Stimulated activated memory B cell treated with anti-CD40 and anti-IgM and Interleukin-4, amounts not matched to agents 10 μg/mL and 1 μg/mL and 100 μg/mL, for 72 hours (primary cell): ENCODE measurements at regions not wholly inside any gene's neighbourhood (a gene's known extent, or its start where the extent isn't known, plus 50 kb on each side); places are given as distances from the start of the nearest gene placed in this dataset.
"Not testable (repeated sequence)": the region's sequence is repeated elsewhere in the genome, so short reads cannot be mapped to it uniquely, and the experiment has no call there.

ENCODE experiments used
- ATAC-seq: fragments of 150-1000 bp; cut with Tn5 transposase; 2 replicates; pipeline ENCODE4 v1.10.0; 2021
- H3K27ac Mint-ChIP-seq: one replicate; pipeline ENCODE4 v1.8.0; 2022; ENCODE audit warnings: mild to moderate bottlenecking, mixed read lengths
- H3K27me3 Mint-ChIP-seq: one replicate; pipeline ENCODE4 v1.8.0; 2022; ENCODE audit warnings: mixed read lengths
- H3K36me3 Mint-ChIP-seq: one replicate; pipeline ENCODE4 v1.8.0; 2022; ENCODE audit warnings: mixed read lengths
- H3K4me1 Mint-ChIP-seq: one replicate; pipeline ENCODE4 v1.8.0; 2022; ENCODE audit warnings: mixed read lengths
- H3K4me3 Mint-ChIP-seq: one replicate; pipeline ENCODE4 v1.8.0; 2022; ENCODE audit warnings: mild to moderate bottlenecking, moderate library complexity, mixed read lengths
- H3K9me3 Mint-ChIP-seq: one replicate; pipeline ENCODE4 v1.8.0; 2022; ENCODE audit warnings: mixed read lengths

DNA sequence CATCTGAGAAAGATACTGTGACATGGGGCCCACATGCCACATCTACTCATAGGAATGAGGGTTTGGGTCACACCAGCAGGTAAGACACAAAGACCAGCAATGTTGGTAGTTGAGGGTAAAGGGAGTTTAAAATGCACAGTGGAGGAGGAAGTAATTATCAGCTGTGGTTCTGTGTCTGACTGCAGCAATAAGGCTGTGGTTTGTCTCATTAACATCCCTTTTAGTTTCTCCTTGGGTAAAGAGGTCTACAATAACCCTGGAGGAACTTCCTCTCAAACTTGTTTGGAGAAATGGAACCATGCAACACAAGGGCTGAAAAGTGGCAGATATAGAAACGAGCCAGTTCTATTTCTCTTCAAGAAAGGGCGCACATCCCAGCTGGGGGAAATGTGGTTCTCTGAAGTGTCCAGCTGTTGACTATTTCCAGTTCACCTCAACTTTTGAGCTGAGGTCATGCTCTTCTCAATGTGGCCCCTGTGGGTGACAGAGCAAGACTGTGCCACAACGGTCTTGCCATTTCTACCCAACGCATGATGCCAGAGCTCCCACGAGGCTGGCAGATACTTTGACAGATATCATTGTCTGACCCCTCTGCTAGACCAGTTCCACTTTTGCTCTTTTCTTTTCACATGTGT lies 234.3 kb downstream of the SQOR start:
- no peaks in the 10 kb centered on the region for H3K36me3 Mint-ChIP-seq
- no peaks in the 10 kb centered on the region for H3K4me1 Mint-ChIP-seq
- H3K27ac Mint-ChIP-seq, result no peak overlapping the region
- no peak for ATAC-seq
- H3K9me3 Mint-ChIP-seq, result peaks cover 5% of the 10 kb centered on the region
- no peak overlapping the region for H3K4me3 Mint-ChIP-seq
- H3K27me3 Mint-ChIP-seq, result no peaks in the 10 kb centered on the region

DNA sequence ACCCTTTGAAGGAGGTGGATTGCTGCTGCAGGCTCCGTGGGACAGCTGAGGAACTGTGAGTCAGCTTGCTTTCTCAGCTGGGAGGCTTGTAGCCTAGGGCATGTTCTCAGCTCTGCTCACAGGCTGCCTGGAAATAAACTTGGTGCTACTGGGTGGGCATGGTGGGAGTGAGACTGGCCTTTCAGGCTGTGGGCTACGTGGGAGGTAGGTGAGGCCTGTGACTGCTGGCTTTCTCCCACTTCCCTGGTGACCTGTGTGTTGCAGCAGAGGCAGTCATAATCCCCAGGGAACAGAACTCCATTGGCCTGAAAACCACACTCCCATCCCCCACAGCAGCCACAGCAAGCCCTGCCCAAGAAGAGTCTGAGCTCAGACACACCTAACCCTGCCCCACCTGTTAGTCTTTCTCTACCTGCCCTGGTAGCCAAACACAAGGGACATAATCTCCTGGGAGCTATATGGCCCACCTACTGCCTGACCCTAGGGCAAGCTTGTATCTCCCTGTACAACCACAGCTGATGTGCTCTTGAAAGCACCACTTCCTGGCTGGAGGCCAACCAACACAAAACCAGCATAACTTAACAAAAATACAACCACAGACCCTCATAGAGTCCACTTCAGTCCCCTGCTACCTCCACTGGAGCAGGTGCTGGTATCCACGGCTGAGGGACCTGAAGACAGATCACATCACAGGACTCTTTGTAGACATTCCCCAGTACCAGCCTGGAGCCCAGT lies 236.5 kb downstream of the SQOR start:
- ATAC-seq, result no peak
- no peak overlapping the region for H3K4me3 Mint-ChIP-seq
- peaks cover 12% of the 10 kb centered on the region for H3K9me3 Mint-ChIP-seq
- no peaks in the 10 kb centered on the region for H3K36me3 Mint-ChIP-seq
- no peaks in the 10 kb centered on the region for H3K4me1 Mint-ChIP-seq
- no peaks in the 10 kb centered on the region for H3K27me3 Mint-ChIP-seq
- no peak overlapping the region for H3K27ac Mint-ChIP-seq

GRCh38 chr15:45873781-45874180 lies 239.0 kb downstream of the SQOR start:
- Mint-ChIP-seq H3K4me1 (no peaks in the 10 kb centered on the region), H3K27me3 (no peaks in the 10 kb centered on the region), H3K36me3 (no peaks in the 10 kb centered on the region), H3K9me3 (peaks cover 19% of the 10 kb centered on the region), H3K27ac (no peak overlapping the region), H3K4me3 (no peak overlapping the region)
- ATAC-seq, result no peak

DNA sequence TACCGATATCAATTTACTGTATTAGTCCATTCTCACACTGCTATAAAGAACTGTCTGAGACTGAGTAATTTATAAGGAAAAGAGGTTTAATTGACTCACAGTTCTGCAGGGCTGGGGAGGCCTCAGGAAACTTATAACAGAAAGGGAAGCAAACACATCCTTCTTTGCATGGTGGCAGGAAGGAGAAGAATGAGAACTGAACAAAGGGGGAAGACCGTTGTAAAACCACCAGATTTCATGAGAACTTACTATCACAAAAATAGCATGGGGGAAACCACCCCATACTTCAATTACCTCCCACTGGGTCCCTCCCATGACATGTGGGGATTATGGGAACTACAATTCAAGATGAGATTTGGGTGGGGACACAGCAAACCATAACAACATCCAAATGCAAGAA lies 239.7 kb downstream of the SQOR start:
- H3K4me3 Mint-ChIP-seq, H3K4me1 Mint-ChIP-seq, ATAC-seq, H3K36me3 Mint-ChIP-seq, H3K27me3 Mint-ChIP-seq, H3K27ac Mint-ChIP-seq: not testable (repeated sequence)
- H3K9me3 Mint-ChIP-seq, result peaks cover 19% of the 10 kb centered on the region

DNA sequence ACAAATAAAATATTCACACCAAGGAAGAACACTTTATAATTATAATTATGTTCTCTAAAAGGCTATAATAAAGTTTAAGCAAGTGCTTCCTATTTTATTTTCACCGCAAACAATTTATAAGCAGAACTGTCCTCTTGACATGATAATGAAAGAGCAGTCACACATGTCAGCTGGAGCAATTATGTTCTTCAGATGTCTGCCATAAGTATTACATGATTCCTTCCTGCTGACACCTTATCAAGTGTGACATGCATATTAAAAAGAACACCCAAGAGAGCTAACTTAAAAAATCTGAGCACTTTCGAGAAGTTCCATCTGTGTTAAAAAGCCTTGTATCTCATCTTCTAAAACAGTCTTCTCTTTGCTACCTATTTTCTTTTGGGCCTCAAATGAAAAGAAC lies 249.5 kb downstream of the SQOR start:
- no peaks in the 10 kb centered on the region for H3K36me3 Mint-ChIP-seq
- no peaks in the 10 kb centered on the region for H3K4me1 Mint-ChIP-seq
- H3K27ac Mint-ChIP-seq, result no peak overlapping the region
- ATAC-seq, result no peak
- peaks cover 3% of the 10 kb centered on the region for H3K9me3 Mint-ChIP-seq
- no peak overlapping the region for H3K4me3 Mint-ChIP-seq
- no peaks in the 10 kb centered on the region for H3K27me3 Mint-ChIP-seq

- Mint-ChIP-seq H3K4me3 (no peak overlapping the region), H3K36me3 (no peaks in the 10 kb centered on the region), H3K4me1 (no peaks in the 10 kb centered on the region), H3K27ac (no peak overlapping the region), H3K9me3 (peaks cover 3% of the 10 kb centered on the region), H3K27me3 (no peaks in the 10 kb centered on the region)
- ATAC-seq, result no peak
Observed at GRCh38 chr15:45884755-45885445, 250.1 kb downstream of the SQOR start.

GRCh38 chr15:45885801-45886200 lies 251.0 kb downstream of the SQOR start:
- Mint-ChIP-seq H3K9me3 (peaks cover 3% of the 10 kb centered on the region), H3K4me1 (no peaks in the 10 kb centered on the region), H3K4me3 (no peak overlapping the region), H3K36me3 (no peaks in the 10 kb centered on the region), H3K27me3 (no peaks in the 10 kb centered on the region), H3K27ac (no peak overlapping the region)
- no peak for ATAC-seq

GRCh38 chr15:45891766-45892165 lies 256.9 kb downstream of the SQOR start:
- no peak for ATAC-seq
- Mint-ChIP-seq H3K36me3 (no peaks in the 10 kb centered on the region), H3K27me3 (peaks cover 7% of the 10 kb centered on the region)

DNA sequence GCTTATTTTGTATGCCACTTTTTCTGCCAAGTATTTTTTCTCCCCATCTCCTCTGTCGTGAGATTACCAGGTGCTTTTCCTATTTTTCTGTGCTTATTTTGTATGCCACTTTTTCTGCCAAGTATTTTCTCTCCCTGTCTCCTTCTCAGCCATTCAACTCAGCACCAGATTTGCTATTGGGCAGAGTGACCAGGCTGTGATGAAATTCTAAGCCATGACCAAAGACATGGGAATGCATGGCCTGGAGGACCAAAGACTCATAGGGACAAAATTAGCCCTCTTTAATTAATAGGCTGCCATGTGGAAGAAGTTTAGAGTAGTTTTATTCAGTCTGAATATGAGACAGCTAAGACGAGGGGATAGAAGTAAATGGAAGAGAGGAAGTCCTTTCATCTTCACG lies 257.4 kb downstream of the SQOR start:
- Mint-ChIP-seq H3K27ac (no peak overlapping the region), H3K4me1 (no peaks in the 10 kb centered on the region)

More at GRCh38 chr15:45891766-45892165, 256.9 kb downstream of the SQOR start:
- Mint-ChIP-seq H3K27ac (no peak overlapping the region), H3K4me3 (no peak overlapping the region), H3K9me3 (peaks cover 6% of the 10 kb centered on the region), H3K4me1 (no peaks in the 10 kb centered on the region)

GRCh38 chr15:45903283-45903682 lies 268.5 kb downstream of the SQOR start:
- H3K36me3 Mint-ChIP-seq, result no peaks in the 10 kb centered on the region
- H3K9me3 Mint-ChIP-seq, result peaks cover 5% of the 10 kb centered on the region
- no peak for ATAC-seq
- no peak overlapping the region for H3K4me3 Mint-ChIP-seq
- no peak overlapping the region for H3K27ac Mint-ChIP-seq
- H3K4me1 Mint-ChIP-seq, result no peaks in the 10 kb centered on the region
- no peaks in the 10 kb centered on the region for H3K27me3 Mint-ChIP-seq

More for the DNA sequence above, 257.4 kb downstream of the SQOR start:
- ATAC-seq, result no peak
- Mint-ChIP-seq H3K27me3 (peaks cover 7% of the 10 kb centered on the region), H3K9me3 (peaks cover 2% of the 10 kb centered on the region), H3K36me3 (no peaks in the 10 kb centered on the region), H3K4me3 (no peak overlapping the region)

DNA sequence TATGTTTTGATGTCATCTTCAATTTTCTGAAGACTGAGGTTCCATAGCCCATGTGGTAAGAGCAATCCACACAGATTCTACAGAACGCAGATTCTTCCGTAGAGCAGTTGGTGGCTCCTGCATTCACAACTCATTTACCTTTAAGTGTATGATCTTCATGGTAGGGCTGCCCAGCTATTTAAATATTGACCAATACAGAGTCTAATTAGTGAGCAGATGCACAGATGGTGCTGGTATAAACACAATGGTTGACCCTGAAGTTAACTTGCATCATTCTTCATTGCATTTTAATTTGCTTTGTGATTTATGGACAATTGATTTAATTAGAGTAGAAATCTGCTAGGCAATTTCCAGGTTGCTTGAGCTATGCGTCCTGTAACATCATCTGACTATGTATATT lies 269.2 kb downstream of the SQOR start:
- no peak overlapping the region for H3K27ac Mint-ChIP-seq
- peaks cover 7% of the 10 kb centered on the region for H3K9me3 Mint-ChIP-seq
- H3K4me3 Mint-ChIP-seq, result no peak overlapping the region
- no peaks in the 10 kb centered on the region for H3K4me1 Mint-ChIP-seq
- H3K36me3 Mint-ChIP-seq, result no peaks in the 10 kb centered on the region
- H3K27me3 Mint-ChIP-seq, result no peaks in the 10 kb centered on the region
- no peak for ATAC-seq

GRCh38 chr15:45906230-45906629 lies 271.4 kb downstream of the SQOR start:
- peaks cover 7% of the 10 kb centered on the region for H3K9me3 Mint-ChIP-seq
- H3K4me1 Mint-ChIP-seq, result no peaks in the 10 kb centered on the region
- no peak overlapping the region for H3K27ac Mint-ChIP-seq
- no peaks in the 10 kb centered on the region for H3K27me3 Mint-ChIP-seq
- ATAC-seq, result no peak
- H3K4me3 Mint-ChIP-seq, result no peak overlapping the region
- H3K36me3 Mint-ChIP-seq, result no peaks in the 10 kb centered on the region

GRCh38 chr15:45910671-45911070 lies 275.8 kb downstream of the SQOR start:
- no peaks in the 10 kb centered on the region for H3K4me1 Mint-ChIP-seq
- H3K27me3 Mint-ChIP-seq, result no peaks in the 10 kb centered on the region
- no peak for ATAC-seq
- no peaks in the 10 kb centered on the region for H3K36me3 Mint-ChIP-seq
- H3K27ac Mint-ChIP-seq, result no peak overlapping the region
- H3K4me3 Mint-ChIP-seq, result no peak overlapping the region
- H3K9me3 Mint-ChIP-seq, result peaks cover 7% of the 10 kb centered on the region

- Mint-ChIP-seq H3K4me1 (no peaks in the 10 kb centered on the region), H3K9me3 (peaks cover 9% of the 10 kb centered on the region), H3K36me3 (no peaks in the 10 kb centered on the region)
Observed at GRCh38 chr15:45913451-45913850, 278.6 kb downstream of the SQOR start.

DNA sequence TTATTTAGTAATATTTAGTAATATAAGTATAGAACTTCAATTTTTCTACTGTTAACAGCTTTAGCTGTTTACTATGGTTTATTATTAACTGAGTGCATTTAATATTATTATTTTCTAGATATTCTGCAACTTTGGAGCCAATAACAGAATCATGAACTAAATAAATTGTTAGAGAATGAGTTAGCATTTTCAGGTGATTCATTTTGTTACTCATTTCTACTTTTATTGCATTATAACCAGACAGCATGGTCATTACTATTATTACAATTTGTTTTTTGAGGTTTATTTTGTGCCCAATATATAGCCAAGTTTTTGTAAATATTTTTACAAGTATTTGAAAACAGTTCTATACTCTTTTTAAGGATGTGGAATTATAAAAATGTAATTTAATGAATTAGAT lies 279.6 kb downstream of the SQOR start:
- no peak for ATAC-seq
- Mint-ChIP-seq H3K4me1 (no peaks in the 10 kb centered on the region), H3K36me3 (no peaks in the 10 kb centered on the region), H3K27ac (no peak overlapping the region), H3K27me3 (no peaks in the 10 kb centered on the region), H3K9me3 (peaks cover 8% of the 10 kb centered on the region), H3K4me3 (no peak overlapping the region)

More at GRCh38 chr15:45913451-45913850, 278.6 kb downstream of the SQOR start:
- ATAC-seq, result no peak
- H3K4me3 Mint-ChIP-seq, result no peak overlapping the region
- H3K27me3 Mint-ChIP-seq, result no peaks in the 10 kb centered on the region
- H3K27ac Mint-ChIP-seq, result no peak overlapping the region

DNA sequence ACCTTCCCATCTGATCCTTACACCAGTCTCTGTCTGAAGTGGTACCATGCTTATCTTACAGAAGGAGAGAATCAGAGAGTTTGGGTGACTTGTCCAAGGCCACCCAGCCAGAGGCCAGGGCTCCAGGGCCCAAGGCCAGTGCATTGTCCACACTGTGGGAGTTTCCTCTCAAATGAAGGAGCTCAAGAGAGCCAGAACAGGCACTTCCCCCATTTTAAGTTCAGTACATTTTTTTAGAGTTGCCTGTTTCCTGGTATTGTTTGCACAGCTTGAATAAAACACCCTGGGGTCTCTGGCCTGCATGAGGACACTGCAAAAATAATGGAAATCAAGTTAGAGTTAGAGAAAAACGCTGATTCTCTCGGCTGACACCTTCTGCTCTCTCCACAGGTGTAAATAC lies 284.0 kb downstream of the SQOR start:
- ATAC-seq, result no peak
- H3K9me3 Mint-ChIP-seq, result peaks cover 8% of the 10 kb centered on the region
- H3K4me3 Mint-ChIP-seq, result no peak overlapping the region
- H3K4me1 Mint-ChIP-seq, result no peaks in the 10 kb centered on the region
- no peaks in the 10 kb centered on the region for H3K27me3 Mint-ChIP-seq
- H3K27ac Mint-ChIP-seq, result no peak overlapping the region
- H3K36me3 Mint-ChIP-seq, result no peaks in the 10 kb centered on the region
